NCI-H82 (cell line): ENCODE measurements at regions not wholly inside any gene's neighbourhood (a gene's known extent, or its start where the extent isn't known, plus 50 kb on each side); places are given as distances from the start of the nearest gene placed in this dataset.

ENCODE experiments used
- DNase-seq: peaks from one replicate; lab custom pipeline; 2025; lab: John Stamatoyannopoulos, UW

DNA sequence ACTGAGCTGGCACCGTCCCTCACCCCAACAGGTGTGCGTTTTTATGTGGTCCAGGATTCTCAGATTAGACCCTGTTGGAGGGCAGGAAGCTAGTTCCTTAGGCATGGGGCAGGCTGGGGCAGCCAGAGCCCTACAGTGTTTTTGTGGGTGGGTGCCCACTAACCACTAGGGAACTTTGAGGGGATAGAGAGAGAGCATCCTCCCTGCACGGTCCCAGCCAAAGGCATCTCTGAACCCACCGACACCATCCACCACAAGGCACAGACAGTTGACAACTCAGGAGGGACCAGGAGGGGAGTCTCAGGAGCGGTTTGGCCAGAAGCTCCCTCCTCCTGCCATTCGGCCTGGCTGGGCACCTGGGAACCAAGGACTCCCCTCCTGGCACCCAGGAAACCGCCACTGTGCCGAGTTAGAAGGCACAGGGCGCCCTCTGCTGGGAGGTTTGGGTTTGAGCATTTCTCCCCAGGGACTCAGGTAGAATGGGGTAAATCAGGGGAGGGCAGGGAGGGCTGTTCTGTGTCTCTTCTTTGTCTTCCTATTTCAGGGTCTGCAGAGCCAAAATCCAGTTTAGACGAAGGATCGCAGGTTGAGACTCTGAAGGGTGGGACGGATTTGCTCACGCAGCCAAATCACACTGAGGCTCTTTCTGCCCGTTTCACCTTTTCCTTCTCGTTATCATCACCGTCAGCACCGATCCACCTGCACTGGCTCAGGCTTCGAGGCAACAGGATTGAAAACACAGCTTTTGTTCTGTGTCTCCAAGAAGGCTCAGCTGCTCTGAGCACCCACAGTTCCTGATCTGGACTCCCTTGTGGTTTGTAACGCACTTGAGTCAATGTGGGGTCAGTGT lies 84.8 kb upstream of the COL13A1 start:
- peak; percentile 70 for DNase-seq

DNA sequence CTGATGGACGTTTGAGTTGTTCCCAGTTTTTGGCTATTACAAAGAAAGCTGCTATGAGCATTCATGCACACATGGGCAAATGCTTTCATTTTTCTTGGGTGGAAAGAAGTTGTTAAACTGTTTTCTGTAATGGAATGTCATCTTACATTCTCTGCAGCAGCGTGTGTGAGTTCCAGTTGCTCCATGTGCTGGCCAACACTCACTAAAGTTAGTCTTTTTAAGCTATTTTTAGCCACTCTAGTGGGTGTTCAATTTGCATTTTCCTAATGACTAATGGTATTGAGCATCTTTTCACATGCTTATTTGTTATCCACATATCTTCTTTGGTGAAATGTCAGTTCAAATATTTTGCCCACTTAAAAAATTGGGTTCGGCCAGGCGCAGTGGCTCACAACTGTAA lies 82.8 kb upstream of the COL13A1 start:
- DNase-seq, result no peak

GRCh38 chr10:69721690-69722310 lies 79.9 kb upstream of the COL13A1 start:
- DNase-seq, result no peak

GRCh38 chr10:69723653-69724052 lies 78.1 kb upstream of the COL13A1 start:
- DNase-seq, result no peak

- no peak for DNase-seq
Measured at GRCh38 chr10:69726850-69727249, 74.9 kb upstream of the COL13A1 start.

GRCh38 chr10:69728335-69728870 lies 73.3 kb upstream of the COL13A1 start:
- DNase-seq, result no peak

- no peak for DNase-seq
Measured at GRCh38 chr10:69729326-69730048, 72.2 kb upstream of the COL13A1 start.

DNA sequence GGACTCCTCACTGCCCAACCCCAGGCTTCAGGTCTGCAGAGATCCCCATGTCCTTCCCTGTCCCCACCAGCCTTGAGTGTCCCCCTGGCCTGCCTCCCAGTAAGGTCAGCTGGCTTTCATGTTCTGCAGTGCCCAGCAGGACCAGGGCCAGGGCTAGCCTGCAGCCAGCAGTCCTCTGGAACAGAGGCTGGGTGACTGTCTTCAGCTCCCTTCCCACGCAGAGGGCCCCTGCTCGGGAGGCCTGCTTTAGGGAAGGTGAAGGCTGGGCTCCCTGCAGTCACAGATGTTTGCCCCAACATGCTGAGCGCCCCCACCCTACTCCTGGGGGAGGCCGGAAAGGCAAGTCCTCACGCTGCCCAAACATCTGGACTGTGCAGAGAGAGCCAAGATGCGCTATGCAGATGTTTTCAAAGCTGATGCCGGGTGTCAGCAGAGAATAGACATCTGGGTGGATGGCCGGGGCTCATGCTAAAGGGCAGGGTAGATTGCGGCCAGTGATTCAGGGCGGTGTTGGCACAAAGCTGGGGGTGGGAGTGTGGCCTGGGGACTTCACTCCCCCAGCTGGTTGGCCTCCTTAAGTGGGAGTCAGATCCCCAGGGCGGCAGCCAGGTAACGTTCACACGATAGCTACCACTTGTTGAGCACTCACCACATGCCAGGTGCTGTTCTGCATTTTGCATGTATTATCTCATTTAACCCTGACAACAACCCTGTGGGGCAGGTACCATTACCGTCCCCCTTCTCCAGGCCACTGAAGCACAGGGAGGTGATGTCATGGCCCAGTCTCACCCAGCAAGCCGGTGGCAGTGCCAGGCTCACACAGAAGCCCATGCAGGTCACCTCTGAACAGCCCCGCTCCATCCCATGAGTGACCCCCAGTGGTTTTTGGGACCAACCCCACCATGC lies 71.2 kb upstream of the COL13A1 start:
- no peak for DNase-seq

DNA sequence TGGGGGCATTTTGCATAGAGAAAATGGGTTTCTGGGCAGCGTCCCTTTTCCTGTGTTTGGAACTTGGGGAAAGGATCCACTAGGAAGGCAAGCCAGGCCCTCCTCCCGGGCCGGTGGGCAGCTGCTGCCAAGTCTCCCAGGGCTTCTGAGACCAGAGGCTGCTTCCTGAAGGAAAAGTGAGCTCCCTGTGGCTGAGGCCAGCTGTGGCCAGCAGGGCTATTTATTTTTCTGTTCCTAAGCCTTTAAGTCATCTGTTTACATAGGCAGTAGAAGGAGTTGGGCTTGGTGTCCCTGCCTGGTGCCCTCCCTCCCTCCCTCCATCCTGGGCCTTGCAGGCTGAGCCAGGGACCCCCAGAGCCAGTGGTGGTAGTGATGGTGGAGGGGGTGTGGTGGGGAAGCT lies 70.5 kb upstream of the COL13A1 start:
- no peak for DNase-seq

GRCh38 chr10:69731698-69732097 lies 70.0 kb upstream of the COL13A1 start:
- DNase-seq, result no peak

DNA sequence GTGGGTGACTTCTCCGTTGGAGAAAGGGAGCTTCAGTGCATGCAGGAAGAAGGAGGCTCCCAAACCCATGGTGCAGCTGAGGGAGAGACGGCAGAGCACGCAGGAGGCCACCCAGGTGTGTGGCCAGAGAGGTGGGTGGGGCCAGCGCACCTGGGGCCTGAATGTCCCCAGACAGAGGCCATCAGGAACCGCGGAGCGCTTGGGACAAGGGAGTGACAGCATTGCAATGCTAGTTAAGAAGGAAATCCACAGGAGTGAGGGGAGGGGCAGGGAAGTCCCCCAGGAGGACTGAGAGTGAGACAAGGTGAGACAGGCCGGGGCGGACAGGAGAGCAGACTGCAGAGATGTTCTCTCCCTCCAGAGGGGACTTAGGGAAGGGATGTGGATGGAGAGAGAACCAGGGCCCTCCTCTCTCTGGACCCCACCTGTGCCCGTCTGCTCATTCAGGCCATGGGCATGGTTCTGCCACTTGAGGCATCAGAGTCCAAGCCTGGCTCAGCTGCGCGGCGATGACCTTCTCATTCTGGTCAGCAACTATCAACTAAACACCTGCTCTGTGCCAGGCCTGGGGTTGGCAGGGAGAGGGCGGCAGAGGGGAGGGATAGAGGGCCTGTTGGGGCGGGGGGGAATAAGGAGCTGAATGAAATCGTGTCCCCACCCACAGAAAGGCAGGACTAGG lies 69.4 kb upstream of the COL13A1 start:
- DNase-seq, result no peak

DNA sequence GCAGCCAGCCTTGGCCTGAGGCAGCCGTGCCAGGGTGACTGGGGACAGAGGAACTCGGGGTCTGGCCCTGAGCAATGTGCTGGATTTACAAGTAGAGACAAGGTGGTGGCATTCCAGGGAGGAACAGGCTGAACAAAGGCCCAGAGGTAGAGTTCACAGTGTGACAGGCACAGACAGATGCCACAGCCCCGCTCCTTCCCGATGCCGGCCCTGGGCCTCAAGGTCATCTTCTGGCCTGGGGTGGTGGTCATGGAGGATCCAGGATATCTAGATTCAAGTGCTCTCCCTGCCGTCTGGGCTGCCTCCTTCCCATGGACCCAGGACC lies 68.9 kb upstream of the COL13A1 start:
- DNase-seq, result no peak

GRCh38 chr10:69733791-69734261 lies 67.9 kb upstream of the COL13A1 start:
- no peak for DNase-seq

DNA sequence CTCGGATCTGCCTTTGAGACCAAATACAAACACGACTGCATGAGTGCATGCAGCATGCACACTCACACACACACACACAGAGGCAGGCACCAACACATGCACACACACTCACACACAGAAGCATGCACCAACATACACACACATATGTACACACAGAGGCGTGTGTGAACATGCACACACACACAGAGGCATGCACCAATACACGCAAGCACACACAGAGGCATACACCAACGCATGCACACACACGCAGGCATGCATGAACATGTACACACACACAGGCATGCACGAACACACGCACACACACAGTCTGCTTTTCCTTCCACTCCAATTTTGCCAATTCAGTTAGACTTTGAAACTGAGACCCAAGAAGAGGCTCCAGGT lies 67.3 kb upstream of the COL13A1 start:
- DNase-seq, result no peak

- DNase-seq, result no peak
Measured at GRCh38 chr10:69734797-69735468, 66.8 kb upstream of the COL13A1 start.

DNA sequence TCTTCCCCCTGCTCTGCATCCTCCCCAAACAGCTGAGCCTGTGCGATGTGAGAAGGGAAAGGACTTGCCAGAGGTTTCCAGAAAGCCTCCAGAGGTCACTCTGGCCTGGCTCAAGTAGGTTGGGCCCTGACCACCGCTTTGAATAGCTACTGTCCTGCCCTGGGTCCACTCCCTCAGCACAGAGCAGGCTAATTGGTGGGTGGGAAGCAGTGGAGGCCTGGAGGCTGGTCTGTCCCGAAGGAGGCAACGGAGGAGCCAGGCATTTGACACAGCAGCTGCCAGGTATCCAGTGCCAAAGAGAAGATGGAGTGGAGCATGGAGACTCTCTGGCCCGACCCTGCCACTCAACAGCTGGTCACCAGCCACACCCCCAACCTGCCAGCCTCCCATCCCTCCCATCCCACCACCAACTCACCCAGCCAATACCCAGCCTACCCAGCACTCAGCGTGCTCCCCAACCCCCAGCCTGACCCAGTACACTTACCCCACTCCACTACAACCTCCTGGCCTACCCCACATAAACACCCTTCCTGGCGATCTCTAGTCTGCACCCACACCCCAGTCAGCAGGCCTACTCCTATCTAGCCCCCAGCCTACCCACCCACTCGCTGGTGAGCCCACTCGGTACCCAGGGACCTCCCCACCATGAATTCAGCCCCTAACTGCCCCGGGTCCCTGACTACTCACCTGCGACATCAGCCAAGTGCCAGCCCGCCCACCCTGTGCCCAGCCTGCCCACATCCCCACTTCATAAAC lies 64.6 kb upstream of the COL13A1 start:
- DNase-seq, result no peak

DNA sequence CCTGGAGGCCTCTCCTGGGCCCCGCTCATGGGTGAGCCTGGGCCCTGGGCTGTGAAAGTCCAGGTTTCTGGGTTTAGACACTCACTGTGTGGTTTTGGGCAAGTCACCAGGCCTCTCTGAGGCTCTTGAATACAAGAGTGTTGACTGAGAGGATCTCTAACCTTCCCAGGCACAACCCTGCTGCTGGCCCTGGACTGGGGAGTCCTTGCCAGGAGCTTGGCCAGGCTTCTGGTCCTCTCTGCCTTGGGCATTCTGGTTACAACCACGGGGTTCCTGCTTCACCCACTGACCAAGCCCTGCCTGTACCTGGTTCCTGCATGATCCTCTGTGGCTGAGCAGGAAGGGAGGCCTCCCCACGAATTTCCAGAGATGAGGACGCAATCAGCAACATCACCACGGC lies 63.6 kb upstream of the COL13A1 start:
- DNase-seq, result no peak

DNA sequence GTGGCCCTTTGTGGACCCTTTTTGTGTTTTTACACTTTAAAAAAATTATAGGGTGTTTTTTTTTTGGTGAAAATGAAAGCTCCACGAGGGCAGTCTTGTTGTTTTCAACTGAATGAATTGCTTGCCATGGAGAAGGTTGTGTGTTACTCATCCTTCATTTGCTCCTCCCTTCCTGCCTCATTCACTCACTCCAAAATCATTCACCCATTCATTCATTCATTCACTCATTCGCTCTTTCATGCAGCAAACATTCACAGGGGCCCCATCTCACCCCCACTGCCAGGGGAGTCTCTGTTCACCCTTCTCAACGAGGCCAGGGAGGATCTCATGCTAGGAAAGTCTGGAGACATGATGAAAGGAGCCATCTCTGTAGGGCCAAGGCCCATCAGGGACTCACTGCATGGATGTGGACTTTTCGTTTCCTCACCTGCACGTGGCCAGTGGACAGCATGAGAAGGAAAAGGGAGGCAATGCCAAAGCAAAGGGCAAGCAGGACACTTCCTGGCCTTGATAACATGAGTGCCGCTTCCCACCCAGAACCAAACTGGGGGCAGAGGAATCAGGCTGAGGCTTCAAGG lies 62.8 kb upstream of the COL13A1 start:
- DNase-seq, result no peak

- no peak for DNase-seq
Measured at GRCh38 chr10:69739634-69740033, 62.1 kb upstream of the COL13A1 start.
